22Rv1 (cell line): ENCODE measurements at regions not wholly inside any gene's neighbourhood (a gene's known extent, or its start where the extent isn't known, plus 50 kb on each side); places are given as distances from the start of the nearest gene placed in this dataset.

Experiments
- CTCF ChIP-seq: fragments of 450-650 bp; IDR thresholded peaks from 2 replicates; pipeline ENCODE4 v1.5.1; 2017; ENCODE audit warnings: mild to moderate bottlenecking
- ZFX ChIP-seq: fragments of 450-650 bp; IDR thresholded peaks from 2 replicates; pipeline ENCODE4 v1.6.1; 2017; ENCODE audit warnings: antibody characterized with exemption, borderline replicate concordance

DNA sequence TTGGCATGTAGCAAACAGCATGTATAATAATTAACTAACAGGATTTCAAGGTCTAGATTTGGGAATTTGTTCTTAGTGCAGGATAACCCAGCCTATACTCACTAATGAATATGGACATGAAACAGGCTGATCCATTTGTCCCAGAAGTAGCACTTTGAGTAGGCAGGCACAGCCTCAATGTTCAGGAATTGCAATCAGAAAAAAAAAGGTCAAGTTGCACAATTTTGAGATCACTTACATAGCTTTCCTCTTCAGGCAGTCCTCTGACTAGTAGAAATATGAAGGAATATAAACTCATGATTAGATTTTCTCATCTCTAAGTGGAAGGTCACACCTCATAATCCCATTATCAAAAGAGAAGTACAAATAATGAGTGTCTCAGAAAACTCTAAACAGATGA lies 921.4 kb upstream of the CELF2 start:
- no peak for TF ChIP-seq CTCF
- TF ChIP-seq ZFX: no peak
